NCI-H2107 (cell line): ENCODE measurements at regions not wholly inside any gene's neighbourhood (a gene's known extent, or its start where the extent isn't known, plus 50 kb on each side); places are given as distances from the start of the nearest gene placed in this dataset.
"Not testable (repeated sequence)": the region's sequence is repeated elsewhere in the genome, so short reads cannot be mapped to it uniquely, and the experiment has no call there.

Source experiments
- DNase-seq: peaks from one replicate; lab custom pipeline; 2025; lab: John Stamatoyannopoulos, UW

GRCh38 chr3:157920822-157921700, 185.2 kb downstream of the SHOX2 start:
- peak; percentile 37 for DNase-seq

DNA sequence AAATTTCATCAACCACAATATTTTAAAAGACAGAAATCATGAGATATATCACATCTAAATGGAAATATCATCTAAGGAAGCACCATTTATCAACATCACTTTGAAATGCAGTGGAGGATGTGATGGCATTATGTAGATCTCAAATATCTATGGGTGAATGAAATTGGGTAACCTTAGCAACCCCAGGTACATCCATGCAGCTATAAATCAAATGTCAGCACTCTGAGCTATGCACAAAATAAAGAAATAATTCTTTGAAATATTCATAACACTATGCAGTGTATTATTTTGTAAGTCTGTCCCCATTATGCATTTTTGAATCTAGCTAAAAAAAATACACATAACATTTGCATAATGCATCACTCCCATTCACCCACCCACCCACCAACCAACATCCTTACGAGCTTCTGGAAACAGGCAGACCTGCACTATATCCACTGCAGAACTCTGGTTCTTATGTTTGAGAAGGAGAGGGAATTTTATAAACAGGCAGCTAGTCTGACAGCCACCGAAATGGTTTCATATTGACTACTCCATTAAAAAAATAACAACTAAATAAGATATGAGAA, 186.8 kb downstream of the SHOX2 start:
- DNase-seq, result no peak

GRCh38 chr3:157918402-157918801, 187.8 kb downstream of the SHOX2 start:
- no peak for DNase-seq

DNA sequence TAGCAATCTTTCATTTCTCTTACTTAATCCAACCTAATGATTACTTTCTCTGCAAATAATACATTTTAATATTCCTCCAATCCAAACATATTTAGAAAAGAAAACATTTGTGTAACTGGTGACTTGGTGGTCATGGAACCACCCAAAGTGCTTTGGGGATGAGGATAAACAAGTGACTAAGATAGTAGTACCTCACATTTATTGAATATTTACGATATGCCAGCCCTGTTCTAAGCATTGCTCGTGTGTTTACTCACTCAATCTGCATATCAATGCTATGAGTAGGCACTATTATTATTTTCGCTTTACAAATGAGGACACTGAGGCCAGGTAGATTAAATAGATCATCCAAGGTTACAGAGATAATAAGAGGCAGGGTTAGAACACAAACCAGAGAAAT, 189.5 kb downstream of the SHOX2 start:
- no peak for DNase-seq

DNA sequence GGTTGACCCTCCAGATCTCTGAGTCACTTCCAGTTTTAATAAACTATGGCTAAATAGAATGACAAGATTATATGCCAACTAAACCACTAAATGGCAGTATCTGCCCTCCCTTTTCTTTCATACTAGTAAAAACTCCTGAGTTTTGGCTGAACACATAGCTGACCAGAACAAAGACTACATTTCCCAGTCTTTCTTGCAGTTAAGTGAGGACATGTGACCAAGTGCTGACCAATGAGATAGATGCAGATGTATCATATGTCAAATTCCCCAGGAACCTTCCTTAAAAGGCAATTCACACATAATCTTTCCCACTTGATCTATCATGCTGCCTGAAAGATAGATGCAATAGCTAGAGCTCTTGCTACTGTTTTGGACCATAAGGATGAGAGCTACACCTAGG, 191.3 kb downstream of the SHOX2 start:
- no peak for DNase-seq

- no peak for DNase-seq
These were observed 192.5 kb downstream of the SHOX2 start for GRCh38 chr3:157913741-157914150.

DNA sequence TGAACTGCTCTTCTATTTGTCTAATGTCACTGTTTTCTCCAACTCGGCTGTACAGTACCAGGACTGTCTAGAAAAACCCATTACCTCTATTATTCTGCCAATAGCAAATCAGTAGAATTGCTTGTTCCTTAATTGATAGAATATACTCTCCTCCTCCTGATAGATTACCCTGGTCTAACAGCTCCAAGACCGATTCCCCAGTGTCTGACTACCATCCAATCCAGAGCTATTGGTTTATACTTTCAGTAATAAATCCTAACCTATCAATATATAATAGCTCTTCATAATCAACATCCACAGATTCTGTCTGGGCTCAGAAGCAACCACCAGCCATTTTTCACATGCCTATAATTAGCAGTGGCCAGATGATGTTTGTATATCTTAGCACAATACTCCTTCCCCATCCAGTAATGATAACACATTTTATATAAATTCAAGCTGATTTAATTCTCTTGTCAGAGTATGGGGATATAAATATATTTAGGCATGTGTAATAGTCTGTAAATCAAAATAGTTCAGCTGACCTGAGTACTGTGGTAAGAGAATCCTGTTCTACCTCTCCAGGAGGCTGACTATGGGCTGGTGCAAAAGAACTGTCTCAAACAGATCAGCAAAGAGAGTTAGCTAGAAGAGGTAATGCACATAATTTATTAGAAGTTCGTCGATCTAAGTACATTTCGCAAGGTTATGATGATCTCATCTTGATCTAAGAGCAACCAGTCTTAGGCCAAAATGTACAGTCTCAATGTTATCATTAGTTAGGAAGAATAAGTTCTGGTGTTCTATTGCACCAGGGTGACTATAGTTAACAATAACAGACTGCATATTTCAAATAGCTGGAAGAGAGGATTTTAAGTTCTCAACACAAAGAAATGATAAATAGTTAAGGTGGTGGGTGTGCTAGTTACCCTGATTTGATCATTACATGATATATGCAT, 193.4 kb downstream of the SHOX2 start:
- DNase-seq, result no peak

DNA sequence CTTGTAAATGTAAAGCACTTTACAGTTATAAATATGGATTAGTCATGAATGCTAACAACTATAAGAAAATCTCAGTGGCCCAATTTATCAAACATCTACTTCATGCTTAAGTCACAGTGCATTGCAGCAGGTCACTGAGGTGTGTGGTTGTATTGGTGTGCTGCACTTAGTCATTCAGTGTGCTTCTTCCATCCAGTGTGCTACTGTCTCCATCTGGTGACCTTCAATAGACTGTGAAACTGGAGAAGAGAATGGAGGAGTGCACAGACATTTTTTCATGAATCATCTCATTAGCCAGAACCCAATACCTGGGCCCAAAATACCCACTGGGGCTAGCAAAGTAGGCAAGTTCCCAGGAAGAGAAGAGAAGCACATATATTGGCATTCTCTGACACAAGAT, 199.6 kb downstream of the SHOX2 start:
- no peak for DNase-seq

- no peak for DNase-seq
These were observed 200.3 kb downstream of the SHOX2 start for GRCh38 chr3:157905885-157906284.

DNA sequence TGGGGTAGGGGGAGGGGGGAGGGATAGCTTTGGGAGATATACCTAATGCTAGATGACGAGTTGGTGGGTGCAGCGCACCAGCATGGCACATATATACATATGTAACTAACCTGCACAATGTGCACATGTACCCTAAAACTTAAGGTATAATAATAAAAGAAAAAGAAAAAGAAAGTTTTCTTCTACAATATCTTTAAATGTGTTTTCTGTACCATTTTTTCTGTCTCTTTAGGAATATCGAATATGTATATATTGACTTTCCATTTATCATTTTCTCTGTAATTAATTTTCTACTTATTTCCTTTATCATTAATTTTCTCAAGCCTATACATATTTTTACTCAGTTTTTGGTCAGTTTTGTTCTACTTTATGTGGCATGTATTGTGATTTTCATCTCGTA, 203.5 kb downstream of the SHOX2 start:
- not testable (repeated sequence) for DNase-seq

DNA sequence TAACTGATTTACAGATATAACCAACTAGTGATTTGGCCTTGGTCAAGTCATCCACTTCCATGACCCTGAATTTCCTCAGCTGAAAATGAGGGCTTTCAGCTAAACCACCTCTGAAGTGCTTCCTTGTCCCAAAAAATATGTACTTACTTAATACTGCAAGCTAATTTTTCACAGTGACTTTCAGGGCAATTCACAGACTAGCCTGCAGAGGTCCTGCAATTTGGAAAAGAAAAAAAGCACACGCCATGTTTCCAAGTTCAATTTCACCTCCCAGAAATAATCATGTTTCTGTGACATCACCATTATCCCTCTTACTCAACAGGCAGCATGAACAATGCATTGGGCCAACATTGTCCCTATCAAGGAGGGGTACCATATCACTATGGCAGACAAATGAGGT, 218.2 kb downstream of the SHOX2 start:
- no peak for DNase-seq

GRCh38 chr3:157876556-157876955, 229.7 kb downstream of the SHOX2 start:
- DNase-seq, result no peak

DNA sequence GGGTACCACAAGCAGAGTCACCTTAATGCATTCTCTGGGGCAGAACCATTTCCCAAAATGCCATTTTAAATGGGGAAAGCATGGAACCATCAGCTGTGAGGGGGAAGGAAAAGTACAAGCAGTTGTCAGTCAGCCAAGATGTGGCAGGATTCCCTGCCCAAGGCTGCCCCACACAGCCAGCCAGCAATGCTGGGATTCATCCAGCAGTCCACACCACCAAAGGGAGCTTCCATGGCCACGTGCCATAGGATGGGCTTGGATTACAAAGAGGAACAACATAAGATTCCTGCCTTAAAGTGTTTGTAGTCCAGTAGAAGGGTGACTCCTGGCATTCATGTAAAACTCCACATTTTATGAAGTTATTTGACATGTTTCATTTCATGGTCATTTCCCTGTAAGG, 233.3 kb downstream of the SHOX2 start:
- no peak for DNase-seq

DNA sequence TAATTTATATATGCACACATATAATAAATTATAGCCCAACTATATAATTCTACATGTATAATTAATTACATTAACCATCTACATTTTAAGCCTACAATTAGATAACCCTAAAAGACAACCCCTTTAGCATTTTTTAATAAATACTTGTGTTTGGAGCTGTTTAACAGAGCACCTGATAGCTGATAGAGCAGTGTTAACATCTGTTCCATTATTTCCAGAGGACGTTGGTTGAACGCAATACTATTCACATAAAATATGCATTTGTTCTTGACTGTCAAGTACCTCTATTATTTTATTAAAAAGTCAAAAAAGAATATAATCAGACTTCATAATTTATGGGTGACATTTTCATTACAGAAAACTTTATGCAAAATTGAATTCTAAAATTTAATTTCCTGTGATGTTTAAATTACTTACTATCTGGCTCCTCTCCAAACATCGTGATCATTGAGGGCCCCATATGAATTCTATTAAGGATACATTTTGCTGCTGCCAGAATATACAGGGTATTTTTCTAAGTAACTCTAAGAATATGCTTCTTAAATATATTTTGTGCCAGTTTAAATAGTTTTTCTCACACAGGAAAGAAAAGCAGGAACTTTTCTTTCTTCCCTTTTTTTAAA, 234.3 kb downstream of the SHOX2 start:
- no peak for DNase-seq

DNA sequence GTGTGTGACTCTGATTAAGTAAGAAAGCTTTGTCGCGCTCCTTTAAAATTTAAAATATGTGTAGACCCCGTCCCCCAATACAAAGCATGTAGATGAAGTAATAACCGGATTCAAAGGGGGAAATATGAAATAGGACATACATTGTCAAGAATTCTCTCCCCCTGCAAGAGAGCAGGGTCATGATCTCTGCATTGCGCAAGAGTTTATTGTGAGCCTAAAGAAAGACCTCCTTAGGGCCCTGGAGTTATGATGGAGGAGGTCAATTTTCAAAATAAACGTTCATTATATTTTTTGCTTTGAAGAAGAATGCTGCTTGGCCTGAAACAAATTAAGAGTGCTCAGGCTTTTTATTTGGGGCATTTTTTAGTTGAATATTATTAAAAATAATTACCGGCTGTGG, 235.0 kb downstream of the SHOX2 start:
- no peak for DNase-seq

- no peak for DNase-seq
These were observed 237.3 kb downstream of the SHOX2 start for GRCh38 chr3:157868946-157869345.

DNA sequence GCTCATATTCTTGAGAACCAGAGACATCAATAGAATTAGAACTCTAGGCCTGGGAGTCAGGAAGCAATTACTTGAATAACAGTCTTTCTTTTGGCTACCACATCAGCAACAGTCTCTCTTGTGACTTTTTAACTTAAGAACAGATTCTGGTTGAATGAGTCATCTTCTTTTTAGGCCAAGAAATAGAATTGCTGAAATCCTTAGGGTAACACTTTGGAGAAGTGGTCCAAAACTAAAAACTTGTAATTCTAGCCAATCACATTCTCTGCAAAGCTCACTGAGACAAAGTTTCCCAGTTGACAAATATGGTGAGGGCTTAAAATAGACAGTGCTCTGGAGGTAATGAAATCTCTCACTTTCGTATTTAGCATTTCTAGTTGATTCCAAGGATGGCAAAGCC, 238.0 kb downstream of the SHOX2 start:
- DNase-seq, result no peak

DNA sequence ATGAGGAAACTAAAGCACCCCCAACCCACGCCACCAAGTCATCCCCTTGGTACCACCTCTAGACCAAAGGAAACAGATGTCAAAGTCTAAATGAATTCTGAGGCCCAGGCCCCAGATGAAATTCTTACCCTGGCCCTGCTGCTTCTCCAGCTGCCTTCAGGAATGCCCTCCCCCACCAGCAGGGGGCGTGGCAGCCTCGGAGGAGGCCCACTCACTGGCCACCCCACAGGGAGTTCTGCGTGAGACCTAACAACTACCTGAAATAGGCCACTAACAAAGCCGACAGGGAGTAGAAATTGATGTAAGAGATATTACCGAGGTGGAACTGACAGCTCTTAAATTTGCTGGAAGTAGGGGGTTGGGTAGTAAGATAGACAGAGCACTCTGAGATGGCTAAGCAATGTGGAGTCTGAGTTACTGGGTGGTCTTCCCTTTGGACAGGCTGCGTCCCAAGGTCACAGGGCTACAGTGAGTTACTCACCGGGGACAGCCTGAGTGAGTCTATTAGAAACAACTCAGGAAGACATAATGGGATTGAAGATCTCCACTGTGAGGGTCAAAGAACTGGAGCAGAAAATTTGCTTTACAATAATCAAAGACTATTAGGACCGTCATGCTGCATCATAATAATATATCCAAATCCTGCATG, 240.7 kb downstream of the SHOX2 start:
- no peak for DNase-seq

- no peak for DNase-seq
These were observed 245.0 kb downstream of the SHOX2 start for GRCh38 chr3:157861076-157861765.

DNA sequence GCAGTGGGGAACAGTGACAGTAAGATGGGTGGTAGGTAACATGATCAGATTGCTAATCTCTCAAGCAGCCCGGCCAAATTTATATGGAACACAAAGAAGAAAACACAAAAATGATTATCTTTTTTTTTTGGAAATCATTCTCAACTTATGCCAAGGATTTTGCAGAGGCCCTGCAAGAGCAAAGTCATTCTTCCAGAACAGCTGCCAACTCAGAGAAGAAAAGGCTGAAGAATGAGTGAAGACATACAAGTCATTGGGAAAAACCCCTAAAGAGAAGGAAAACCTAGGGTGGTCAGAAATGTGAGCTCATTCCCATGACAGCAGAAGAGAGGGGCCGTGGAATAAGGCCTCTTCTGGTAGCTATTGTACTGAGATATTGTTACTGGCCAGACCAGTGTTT, 246.7 kb downstream of the SHOX2 start:
- DNase-seq, result no peak

DNA sequence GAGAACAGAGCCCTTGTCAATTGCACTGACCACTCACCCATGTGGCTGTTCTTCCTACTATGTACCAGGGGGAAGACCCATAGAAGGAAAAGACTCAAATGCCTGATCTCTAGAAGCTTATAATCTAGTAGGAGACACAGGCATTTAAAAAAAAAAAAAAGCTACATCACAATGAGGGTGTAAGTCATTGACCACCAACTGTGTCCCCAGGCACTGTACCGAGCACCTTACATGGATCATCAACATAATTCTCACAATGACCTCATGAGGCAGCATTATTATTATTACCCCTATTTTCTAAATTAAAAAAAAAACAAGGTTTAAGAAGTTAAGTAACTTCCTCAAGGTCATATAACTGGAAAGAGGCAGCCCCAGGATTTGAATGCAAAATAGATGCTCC, 247.4 kb downstream of the SHOX2 start:
- no peak for DNase-seq
